Lung microvascular endothelial cell (primary cell): ENCODE measurements at regions not wholly inside any gene's neighbourhood (a gene's known extent, or its start where the extent isn't known, plus 50 kb on each side); places are given as distances from the start of the nearest gene placed in this dataset.

Experiments
- DNase-seq, 2 donors: peaks; one replicate each; pipeline versions ENCODE4 v3.0.0 to v3.0.0-alpha.2; 2010; ENCODE audit warnings: low read depth in 2 of 2

DNA sequence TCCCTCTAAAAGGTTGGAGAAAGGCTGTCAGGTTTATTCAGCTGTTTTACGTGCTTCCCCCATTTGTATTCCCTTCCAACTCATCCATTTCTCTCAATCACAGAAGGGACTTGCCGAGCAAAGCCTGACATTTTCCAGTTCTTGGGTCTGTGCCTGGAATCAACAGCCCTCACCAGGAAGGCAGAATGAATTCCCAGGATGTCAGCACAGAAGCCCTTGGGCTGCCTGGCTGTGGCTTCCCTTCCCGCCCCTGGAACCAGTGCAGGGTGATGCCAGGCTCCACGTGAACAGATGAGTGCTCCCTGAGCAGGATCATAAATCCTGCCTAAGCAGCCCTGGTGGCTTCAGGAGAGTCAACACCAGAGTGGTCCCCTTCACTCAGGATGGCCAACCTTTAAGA lies 86.1 kb upstream of the CD83 start:
- no peak for DNase-seq

DNA sequence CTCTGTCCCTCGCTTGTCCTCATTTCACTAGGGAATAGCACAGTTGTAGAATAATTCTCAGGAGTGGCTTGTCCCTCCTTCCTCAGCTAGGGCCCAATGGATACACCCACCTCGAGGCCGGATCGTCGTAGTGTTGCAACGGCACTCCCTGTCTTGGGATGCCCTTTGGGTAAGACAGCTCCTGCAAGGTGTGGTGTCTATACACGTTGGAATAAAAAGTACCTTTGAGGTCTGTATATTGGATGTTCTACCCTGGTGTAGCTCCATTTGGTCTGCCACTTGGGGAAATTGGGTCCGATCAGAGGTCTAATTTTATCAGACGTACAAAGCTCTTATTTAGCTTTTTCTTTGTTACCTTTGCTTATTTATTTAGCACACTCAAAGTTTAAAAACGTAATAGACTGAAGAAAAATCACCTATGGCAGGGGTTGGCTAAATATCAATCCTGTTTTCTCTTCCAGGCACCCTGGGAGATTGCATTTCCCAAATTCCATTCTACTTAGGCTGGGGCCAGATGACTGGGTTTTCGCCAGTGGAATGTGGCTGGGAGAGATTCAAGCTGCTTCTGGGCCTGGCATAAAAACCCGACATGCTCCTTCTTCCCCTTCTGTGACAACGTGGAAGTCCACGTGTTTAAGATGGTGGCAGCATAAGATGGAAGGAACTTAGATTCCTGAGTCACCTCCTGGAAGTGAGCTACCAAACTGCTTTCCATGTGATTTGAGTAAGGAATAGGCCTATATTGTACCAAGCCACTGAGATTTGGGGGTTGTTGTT lies 82.3 kb upstream of the CD83 start:
- no peak for DNase-seq

- DNase-seq, result no peak
These were observed 81.7 kb upstream of the CD83 start for GRCh38 chr6:14035874-14036273.

DNA sequence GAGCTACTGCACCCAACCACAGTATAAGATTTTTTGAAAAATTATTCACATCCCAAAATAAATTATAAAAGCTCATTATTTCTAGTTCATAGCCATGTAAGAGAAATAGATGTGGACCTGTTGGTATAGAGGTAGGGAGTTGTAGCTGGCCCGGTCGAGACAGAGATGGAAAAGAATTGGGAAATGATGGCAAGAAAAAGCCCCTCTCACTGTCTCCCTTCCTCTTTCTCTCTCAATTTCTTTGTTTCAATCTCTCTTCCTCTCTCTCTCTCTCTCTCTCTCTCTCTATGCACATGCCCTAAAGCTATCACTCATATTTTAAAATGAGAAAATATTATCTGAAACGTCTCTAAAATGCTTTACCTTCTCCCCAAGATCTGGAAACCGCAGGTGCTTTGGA lies 80.7 kb upstream of the CD83 start:
- DNase-seq, result no peak

- peak; percentile 16 to 28 for DNase-seq
These were observed 79.9 kb upstream of the CD83 start for GRCh38 chr6:14037402-14038277.

GRCh38 chr6:14038467-14039437 lies 78.8 kb upstream of the CD83 start:
- DNase-seq, result peak in 1 of 2 donors; percentile 10

DNA sequence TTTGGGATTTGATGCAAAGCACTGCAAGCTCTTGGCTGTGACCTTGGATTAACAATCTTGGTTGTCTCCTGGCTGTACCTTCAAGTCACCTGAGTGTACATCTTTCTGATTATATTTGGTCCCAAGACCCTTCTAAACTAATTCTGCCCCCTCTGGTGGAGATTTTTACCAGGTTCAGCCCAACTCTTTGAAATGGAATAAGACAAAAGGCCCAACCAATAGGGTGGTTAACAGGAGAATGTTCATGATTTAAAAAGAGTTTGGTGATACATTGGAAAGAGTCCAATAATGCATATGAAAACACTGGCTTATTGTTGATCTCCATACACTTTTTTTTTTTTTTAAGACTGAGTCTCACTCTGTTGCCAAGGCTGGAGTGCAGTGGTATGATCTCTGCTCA lies 77.5 kb upstream of the CD83 start:
- no peak for DNase-seq

DNA sequence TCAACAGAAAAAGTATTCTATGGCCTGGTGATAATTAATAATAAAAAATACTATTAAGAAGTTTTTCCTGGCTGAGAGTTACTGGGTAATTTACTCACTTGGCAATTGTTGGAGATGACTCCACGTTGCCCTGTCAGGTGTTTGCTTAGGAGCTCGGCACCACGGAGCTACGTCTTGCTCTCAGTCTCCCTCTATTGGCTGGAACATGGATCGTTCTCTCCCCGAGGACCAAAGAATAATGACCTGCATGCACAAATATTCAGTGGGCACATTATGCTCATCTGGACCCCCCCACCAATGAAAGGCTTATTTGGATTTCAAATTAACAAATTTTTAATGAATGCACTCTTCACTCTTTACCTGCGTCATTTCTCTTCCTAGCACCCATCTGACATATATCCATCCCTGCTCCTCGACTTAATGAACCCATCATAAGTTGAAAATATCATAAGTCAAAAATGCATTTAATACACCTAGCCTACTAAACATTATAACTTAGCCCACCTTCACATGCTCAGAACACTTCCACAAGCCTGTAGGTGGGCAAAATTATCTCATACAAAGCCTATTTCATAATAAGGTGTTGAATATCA lies 71.0 kb upstream of the CD83 start:
- DNase-seq, result peak; percentile 56 to 57

- DNase-seq, result no peak
These were observed 70.3 kb upstream of the CD83 start for GRCh38 chr6:14047151-14047740.

- DNase-seq, result no peak
These were observed 68.7 kb upstream of the CD83 start for GRCh38 chr6:14048837-14049236.

- no peak for DNase-seq
These were observed 66.2 kb upstream of the CD83 start for GRCh38 chr6:14051355-14051754.

DNA sequence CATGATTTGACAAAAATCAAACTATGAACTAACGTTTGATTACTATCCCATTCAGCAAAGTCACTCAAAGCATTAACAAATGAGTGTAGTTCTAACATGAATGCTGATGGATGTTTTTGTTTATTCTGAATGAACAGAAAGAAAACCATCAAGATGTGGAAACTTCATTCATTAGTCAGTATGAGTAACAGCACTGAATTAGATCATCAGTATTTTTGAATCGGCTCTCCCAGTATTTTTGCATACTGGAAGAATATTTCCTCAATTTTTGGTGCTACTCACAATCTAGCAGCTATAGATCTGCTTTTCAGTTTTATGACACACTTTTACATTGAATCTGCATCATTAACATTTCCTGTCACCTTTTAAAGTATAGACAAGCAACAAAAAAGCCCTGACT lies 63.8 kb upstream of the CD83 start:
- peak in 1 of 2 donors; percentile 9 for DNase-seq

- DNase-seq, result no peak
These were observed 62.0 kb upstream of the CD83 start for GRCh38 chr6:14055541-14055940.

- no peak for DNase-seq
These were observed 59.4 kb upstream of the CD83 start for GRCh38 chr6:14058029-14058695.

- DNase-seq, result no peak
These were observed 58.8 kb upstream of the CD83 start for GRCh38 chr6:14058735-14059134.

DNA sequence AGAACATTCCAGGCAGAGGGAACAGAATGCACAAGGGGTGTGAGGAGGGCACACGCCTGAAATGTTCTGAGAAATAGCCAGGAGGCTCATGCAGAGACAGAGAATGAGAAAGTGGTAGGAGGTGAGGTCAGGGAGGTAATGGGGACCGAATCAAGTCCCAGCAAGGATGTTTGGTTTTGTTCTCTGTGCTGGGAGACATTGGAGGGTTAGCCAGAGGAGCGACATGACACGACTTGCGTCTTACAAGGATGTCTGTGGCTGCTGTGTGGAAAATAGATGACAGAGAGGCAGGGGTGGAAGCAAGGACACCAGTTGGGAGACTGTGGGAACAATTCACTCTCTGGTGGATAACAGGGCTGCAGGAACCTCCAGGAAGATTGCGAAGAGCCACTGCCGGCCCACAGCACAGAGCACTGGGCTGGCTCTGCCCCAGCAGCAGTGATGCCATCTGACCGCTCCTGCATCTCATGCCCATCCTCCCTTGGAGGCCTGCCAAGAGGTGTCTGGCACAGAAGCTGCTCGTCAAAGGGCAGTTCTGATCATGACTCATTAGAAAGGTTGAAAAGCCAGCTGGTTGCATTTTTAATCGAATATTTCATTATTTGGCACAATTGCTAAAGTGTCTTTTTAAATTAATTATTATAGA lies 57.7 kb upstream of the CD83 start:
- peak in 1 of 2 donors; percentile 19 for DNase-seq

GRCh38 chr6:14060971-14061370 lies 56.6 kb upstream of the CD83 start:
- DNase-seq, result peak in 1 of 2 donors; percentile 42

- DNase-seq, result no peak
These were observed 55.9 kb upstream of the CD83 start for GRCh38 chr6:14061643-14062042.

DNA sequence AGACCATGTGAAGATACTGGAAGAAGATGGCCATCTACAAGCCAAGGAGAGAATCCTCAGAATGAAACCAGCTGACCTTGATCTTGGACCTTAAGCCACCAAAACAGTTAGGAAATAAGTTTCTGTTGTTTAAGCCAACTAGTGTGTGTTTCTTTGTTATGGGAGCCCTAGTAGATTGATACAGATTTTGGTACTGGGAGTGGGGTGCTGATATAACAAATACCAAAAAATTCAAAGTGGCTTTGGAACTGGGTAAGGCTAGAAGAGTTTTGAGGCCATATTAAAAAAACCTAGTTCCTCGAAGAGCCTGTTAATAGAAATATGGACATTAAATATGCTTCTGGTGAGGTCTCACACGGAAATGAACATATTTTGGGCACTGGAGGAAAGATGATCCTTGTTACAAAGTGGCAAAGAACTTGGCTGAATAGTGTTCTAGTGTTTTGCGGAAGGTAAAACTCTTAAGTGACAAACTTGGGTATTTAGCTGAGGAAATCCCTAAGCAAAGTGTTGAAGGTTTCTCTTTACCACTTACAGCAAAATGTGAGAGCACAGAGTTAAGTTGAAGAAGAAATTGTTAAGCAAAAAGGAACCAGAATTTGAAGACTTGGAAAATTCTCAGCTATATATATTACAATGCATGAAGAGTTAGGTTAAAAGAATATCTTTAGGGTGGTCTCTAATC lies 55.1 kb upstream of the CD83 start:
- DNase-seq, result no peak
